SU-DHL-6 (cell line): ENCODE measurements at regions not wholly inside any gene's neighbourhood (a gene's known extent, or its start where the extent isn't known, plus 50 kb on each side); places are given as distances from the start of the nearest gene placed in this dataset.

ENCODE experiments used
- H2AFZ ChIP-seq: fragments of 200-600 bp; sonication (generic); 2 replicates; pipeline ENCODE4 v1.6.1; 2014; ENCODE audit warnings: low read depth, mild to moderate bottlenecking, moderate library complexity, mixed read lengths, antibody characterized with exemption, low read length; ENCODE audit not compliant: severe bottlenecking
- H3F3A ChIP-seq: fragments of 200-600 bp; shearing (Covaris generic); 2 replicates; pipeline ENCODE4 v1.6.0; 2016; ENCODE audit warnings: antibody characterized with exemption, mild to moderate bottlenecking; ENCODE audit not compliant: insufficient read depth
- H3K27ac ChIP-seq: fragments of 200-600 bp; sonication (generic); 2 replicates; pipeline ENCODE4 v1.5.1; 2016; ENCODE audit warnings: low read depth, mild to moderate bottlenecking, low read length, moderate library complexity, mixed read lengths
- H3K27me3 ChIP-seq: fragments of 200-600 bp; sonication (generic), shearing (Covaris generic); 2 replicates; pipeline ENCODE4 v1.6.0; 2014; ENCODE audit warnings: mild to moderate bottlenecking, low read length
- H3K36me3 ChIP-seq: fragments of 200-600 bp; sonication (generic); 2 replicates; pipeline ENCODE4 v1.6.1; 2014; ENCODE audit warnings: mild to moderate bottlenecking, low read length, mixed read lengths
- H3K4me2 ChIP-seq: fragments of 300-600, 200-600 bp; shearing (Covaris generic), sonication (generic); 2 replicates; pipeline ENCODE4 v1.6.0; 2014; ENCODE audit warnings: low read length, low read depth, mild to moderate bottlenecking; ENCODE audit not compliant: poor library complexity, severe bottlenecking
- H3K4me3 ChIP-seq: fragments of 200-600 bp; sonication (generic); 2 replicates; pipeline ENCODE4 v1.5.1; 2014; ENCODE audit warnings: antibody characterized with exemption, low read length, mild to moderate bottlenecking, mixed read lengths; ENCODE audit not compliant: insufficient read depth, poor library complexity, severe bottlenecking
- H3K79me2 ChIP-seq: fragments of 200-600 bp; sonication (generic); 2 replicates; pipeline ENCODE4 v1.6.1; 2014; ENCODE audit warnings: mild to moderate bottlenecking, low read length, moderate library complexity; ENCODE audit not compliant: insufficient read depth
- H3K9ac ChIP-seq: fragments of 200-600 bp; sonication (generic); 2 replicates; pipeline ENCODE4 v1.7.0; 2014; ENCODE audit warnings: mild to moderate bottlenecking, low read length
- H3K9me2 ChIP-seq: fragments of 200-600 bp; sonication (generic); replicated peaks from 2 replicates; pipeline ENCODE4 v1.6.1; 2014; ENCODE audit warnings: low read length; ENCODE audit not compliant: insufficient read depth
- H3K9me3 ChIP-seq: fragments of 200-600 bp; sonication (generic); 2 replicates; pipeline ENCODE4 v1.6.1; 2014; ENCODE audit warnings: low read length, mixed read lengths; ENCODE audit not compliant: insufficient read depth
- H4K20me1 ChIP-seq: fragments of 200-600 bp; sonication (generic); 2 replicates; pipeline ENCODE4 v1.6.1; 2014; ENCODE audit warnings: low read depth, mild to moderate bottlenecking, antibody characterized with exemption, low read length, moderate library complexity, mixed read lengths
- EZH2phosphoT487 ChIP-seq: fragments of 200-600 bp; sonication (generic), shearing (Covaris generic); conservative IDR thresholded peaks from 2 replicates; pipeline ENCODE4 v1.6.1; 2018; ENCODE audit warnings: mild to moderate bottlenecking, antibody characterized with exemption, low read length, moderate library complexity, mixed read lengths
- TF ChIP-seq, protein P1 (sequence below): fragments of 200-600 bp; sonication (generic); IDR thresholded peaks from one replicate; pipeline ENCODE4 v1.5.1; 2017; ENCODE audit warnings: antibody characterized with exemption, mild to moderate bottlenecking, low read length, moderate library complexity; ENCODE audit not compliant: insufficient read depth, poor library complexity, severe bottlenecking

DNA sequence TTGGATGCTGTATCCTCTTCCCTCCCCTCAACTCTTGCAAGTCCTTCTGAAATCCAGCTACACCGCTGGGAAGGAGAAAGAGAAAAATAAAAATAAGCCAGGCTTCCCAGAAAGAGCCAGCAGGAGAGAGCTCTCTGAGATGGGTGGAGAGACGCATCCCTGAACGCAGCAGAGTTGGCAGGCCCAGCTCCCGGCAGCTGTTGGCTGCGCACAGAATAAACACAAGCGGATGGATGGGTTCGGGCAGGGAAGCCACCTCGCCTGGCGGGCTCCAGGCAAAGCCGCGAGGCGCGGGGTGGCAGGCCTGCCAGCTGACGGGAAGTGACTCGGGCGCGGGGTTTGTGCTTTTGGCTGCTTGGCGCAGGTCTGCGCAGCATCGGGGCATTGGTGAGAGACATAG is 537.7 kb downstream of the MIAT start:
- H3K79me2 ChIP-seq, result no peaks in the 10 kb centered on the region
- no peak overlapping the region for H3K9ac ChIP-seq
- H3K4me2 ChIP-seq, result no peak overlapping the region
- H3K9me2 ChIP-seq, result no peaks in the 10 kb centered on the region
- no peaks in the 10 kb centered on the region for H3K9me3 ChIP-seq
- no peak overlapping the region for H3K4me3 ChIP-seq
- TF ChIP-seq, protein P1, sequence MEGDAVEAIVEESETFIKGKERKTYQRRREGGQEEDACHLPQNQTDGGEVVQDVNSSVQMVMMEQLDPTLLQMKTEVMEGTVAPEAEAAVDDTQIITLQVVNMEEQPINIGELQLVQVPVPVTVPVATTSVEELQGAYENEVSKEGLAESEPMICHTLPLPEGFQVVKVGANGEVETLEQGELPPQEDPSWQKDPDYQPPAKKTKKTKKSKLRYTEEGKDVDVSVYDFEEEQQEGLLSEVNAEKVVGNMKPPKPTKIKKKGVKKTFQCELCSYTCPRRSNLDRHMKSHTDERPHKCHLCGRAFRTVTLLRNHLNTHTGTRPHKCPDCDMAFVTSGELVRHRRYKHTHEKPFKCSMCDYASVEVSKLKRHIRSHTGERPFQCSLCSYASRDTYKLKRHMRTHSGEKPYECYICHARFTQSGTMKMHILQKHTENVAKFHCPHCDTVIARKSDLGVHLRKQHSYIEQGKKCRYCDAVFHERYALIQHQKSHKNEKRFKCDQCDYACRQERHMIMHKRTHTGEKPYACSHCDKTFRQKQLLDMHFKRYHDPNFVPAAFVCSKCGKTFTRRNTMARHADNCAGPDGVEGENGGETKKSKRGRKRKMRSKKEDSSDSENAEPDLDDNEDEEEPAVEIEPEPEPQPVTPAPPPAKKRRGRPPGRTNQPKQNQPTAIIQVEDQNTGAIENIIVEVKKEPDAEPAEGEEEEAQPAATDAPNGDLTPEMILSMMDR, result no peak
- no peak for TF ChIP-seq EZH2phosphoT487
- no peaks in the 10 kb centered on the region for H3K36me3 ChIP-seq
- no peaks in the 10 kb centered on the region for H4K20me1 ChIP-seq
- H2AFZ ChIP-seq, result no peak overlapping the region
- no peak overlapping the region for H3K27ac ChIP-seq
- H3F3A ChIP-seq, result no peaks in the 10 kb centered on the region
- no peaks in the 10 kb centered on the region for H3K27me3 ChIP-seq

DNA sequence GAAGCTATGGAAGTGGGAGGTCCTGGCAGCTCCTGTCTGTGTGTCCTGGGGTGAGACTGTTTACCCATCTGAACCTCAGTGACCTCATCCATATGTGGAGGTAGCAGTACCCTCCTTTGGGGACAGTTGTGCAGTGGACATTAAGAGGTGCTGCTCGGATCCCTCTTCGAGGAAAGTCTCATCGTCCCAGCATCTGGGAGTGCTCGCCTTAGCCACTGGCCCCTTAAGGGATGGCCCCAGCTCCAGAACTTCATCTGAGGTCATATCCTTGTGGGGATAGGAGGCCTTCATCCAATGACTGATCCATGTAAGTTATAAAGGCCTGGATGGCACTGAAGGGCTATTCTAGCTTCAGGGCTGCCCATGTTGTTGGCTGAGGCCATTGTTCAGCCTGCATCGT is 538.1 kb downstream of the MIAT start:
- Histone ChIP-seq H3K4me2 (no peak overlapping the region), H3K36me3 (no peaks in the 10 kb centered on the region), H2AFZ (no peak overlapping the region), H3K9me3 (no peaks in the 10 kb centered on the region), H3K27me3 (no peaks in the 10 kb centered on the region), H3F3A (no peaks in the 10 kb centered on the region), H3K79me2 (no peaks in the 10 kb centered on the region), H3K9ac (no peak overlapping the region), H3K4me3 (no peak overlapping the region), H3K27ac (no peak overlapping the region), H4K20me1 (no peaks in the 10 kb centered on the region), H3K9me2 (no peaks in the 10 kb centered on the region)
- no peak for TF ChIP-seq EZH2phosphoT487
- TF ChIP-seq, protein P1, result no peak

DNA sequence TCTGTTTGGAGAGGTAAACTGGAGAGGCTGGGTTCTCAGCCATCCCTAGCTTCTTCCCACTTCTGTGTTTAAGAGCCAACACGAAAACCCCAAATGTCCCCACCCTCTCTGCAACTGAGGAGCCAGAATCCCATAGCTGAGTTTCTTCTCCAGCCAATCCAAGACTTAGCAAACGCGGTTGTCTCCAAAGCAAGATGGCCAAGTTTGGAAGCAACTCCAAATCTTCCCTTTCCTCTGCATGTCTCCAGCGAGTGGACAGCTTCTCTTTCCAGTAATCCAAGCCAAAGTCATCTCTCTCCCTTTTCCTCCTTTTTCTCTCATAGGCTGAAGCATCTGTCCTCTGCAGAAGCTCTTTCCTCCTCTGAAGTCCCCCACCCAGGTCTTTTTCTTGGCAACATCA is 539.2 kb downstream of the MIAT start:
- H3K9me3 ChIP-seq, result no peaks in the 10 kb centered on the region
- no peaks in the 10 kb centered on the region for H3K27me3 ChIP-seq
- H3K9me2 ChIP-seq, result no peaks in the 10 kb centered on the region
- no peak overlapping the region for H3K27ac ChIP-seq
- no peaks in the 10 kb centered on the region for H3F3A ChIP-seq
- no peak overlapping the region for H3K9ac ChIP-seq
- TF ChIP-seq EZH2phosphoT487, result no peak
- TF ChIP-seq, protein P1, result no peak
- H3K4me2 ChIP-seq, result no peak overlapping the region
- no peak overlapping the region for H3K4me3 ChIP-seq
- H3K36me3 ChIP-seq, result no peaks in the 10 kb centered on the region
- no peaks in the 10 kb centered on the region for H3K79me2 ChIP-seq
- no peak overlapping the region for H2AFZ ChIP-seq
- H4K20me1 ChIP-seq, result no peaks in the 10 kb centered on the region
